B cell (primary cell): ENCODE measurements at regions not wholly inside any gene's neighbourhood (a gene's known extent, or its start where the extent isn't known, plus 50 kb on each side); places are given as distances from the start of the nearest gene placed in this dataset.

ENCODE experiments used
- ATAC-seq: fragments of 200-7000 bp; cut with Tn5 transposase; one replicate; pipeline ENCODE4 v1.10.0; 2021; ENCODE audit warnings: low read depth, mild to moderate bottlenecking, moderate number of reproducible peaks, moderate library complexity
- CTCF ChIA-PET: fragments of 350-600 bp; sonication (Branson Sonifier 250); formaldehyde crosslinking; loops from one replicate; lab custom pipeline; 2021; ENCODE audit warnings: antibody characterized with exemption, inconsistent platforms; lab: Charles Lee
- POLR2A ChIA-PET: fragments of 350-600 bp; sonication (Branson Sonifier 250); formaldehyde crosslinking; loops from one replicate; lab custom pipeline; 2021; ENCODE audit warnings: antibody characterized with exemption; lab: Charles Lee
- DNase-seq: peaks from one replicate; pipeline ENCODE4 v3.0.0; 2013
- H2AFZ ChIP-seq: 2 replicates; pipeline ENCODE4 v1.6.1; 2012; ENCODE audit warnings: mild to moderate bottlenecking, low read depth, low read length; ENCODE audit not compliant: insufficient read depth, poor library complexity, severe bottlenecking
- H3K27ac ChIP-seq, 2 donors: 1 replicate in 1 of 2; 2 replicates in 1 of 2; pipeline ENCODE4 v1.5.1; 2012 to 2013; ENCODE audit warnings: low read length in 2 of 2, mild to moderate bottlenecking in 2 of 2, moderate library complexity in 1 of 2
- H3K27me3 ChIP-seq, 4 experiments: fragments of 200-600 bp in 1 of 4; sonication (generic) in 1 of 4; replicated peaks in 1 of 4; 1 replicate in 2 of 4; 2 replicates in 2 of 4; pipeline versions ENCODE4 v1.6.1 to v1.7.0; 2013 to 2016; ENCODE audit warnings: low read length in 3 of 4, mild to moderate bottlenecking in 2 of 4, mixed read lengths in 1 of 4, moderate library complexity in 1 of 4; ENCODE audit not compliant: insufficient read depth in 4 of 4, control insufficient read depth in 3 of 4; ENCODE audit errors: control extremely low read depth in 1 of 4
- H3K36me3 ChIP-seq, 2 experiments: replicated peaks in 1 of 2; 1 replicate in 1 of 2; 2 replicates in 1 of 2; pipeline versions ENCODE4 v1.6.1 to v1.7.1; 2013; ENCODE audit warnings: low read length in 1 of 2; ENCODE audit not compliant: insufficient read depth in 2 of 2, control insufficient read depth in 1 of 2; ENCODE audit errors: control extremely low read depth in 1 of 2, extremely low read depth in 1 of 2
- H3K4me1 ChIP-seq, 2 donors: fragments of 200-600 bp in 1 of 2; sonication (generic) in 1 of 2; 1 replicate in 1 of 2; 2 replicates in 1 of 2; pipeline versions ENCODE4 v1.5.1 to v1.6.1; 2013 to 2017; ENCODE audit warnings: low read length in 2 of 2; ENCODE audit not compliant: control insufficient read depth in 2 of 2, insufficient read depth in 2 of 2
- H3K4me2 ChIP-seq: replicated peaks from 2 replicates; pipeline ENCODE3; 2012; ENCODE audit warnings: mild to moderate bottlenecking, low read depth, low read length; ENCODE audit not compliant: poor library complexity, severe bottlenecking
- H3K4me3 ChIP-seq, 5 experiments: fragments of 200-600 bp in 1 of 5; sonication (generic) in 1 of 5; 1 replicate in 3 of 5; 2 replicates in 2 of 5; pipeline versions ENCODE4 v1.5.1 to v1.7.0; 2011 to 2016; ENCODE audit warnings: low read length in 4 of 5, mild to moderate bottlenecking in 4 of 5, low read depth in 2 of 5, control low read depth in 1 of 5, moderate library complexity in 1 of 5; ENCODE audit not compliant: insufficient read depth in 1 of 5; ENCODE audit errors: control extremely low read depth in 1 of 5, extremely low read depth in 1 of 5
- H3K79me2 ChIP-seq: fragments of 200-600 bp; sonication (generic); one replicate; pipeline ENCODE4 v1.6.0; 2016; ENCODE audit warnings: low read length; ENCODE audit not compliant: control insufficient read depth, insufficient read depth
- H3K9ac ChIP-seq: fragments of 200-600 bp; sonication (generic); 2 replicates; pipeline ENCODE4 v1.6.1; 2017; ENCODE audit warnings: mild to moderate bottlenecking, low read length, moderate library complexity
- H3K9me3 ChIP-seq, 3 donors: one replicate each; pipeline versions ENCODE4 v1.6.1 to v1.7.1; 2013; ENCODE audit warnings: low read length in 2 of 3; ENCODE audit not compliant: control insufficient read depth in 2 of 3, insufficient read depth in 1 of 3; ENCODE audit errors: control extremely low read depth in 1 of 3
- H4K20me1 ChIP-seq: 2 replicates; pipeline ENCODE4 v1.6.0; 2012; ENCODE audit warnings: mild to moderate bottlenecking, low read length; ENCODE audit not compliant: insufficient read depth, control insufficient read depth, poor library complexity, severe bottlenecking
- H3K27ac Mint-ChIP-seq: one replicate; pipeline ENCODE4 v1.8.0; 2021; ENCODE audit warnings: mixed read lengths
- H3K27me3 Mint-ChIP-seq: one replicate; pipeline ENCODE4 v1.8.0; 2021; ENCODE audit warnings: mixed read lengths
- H3K4me1 Mint-ChIP-seq: one replicate; pipeline ENCODE4 v1.8.0; 2021; ENCODE audit warnings: mixed read lengths
- H3K4me3 Mint-ChIP-seq: one replicate; pipeline ENCODE4 v1.8.0; 2021; ENCODE audit warnings: mixed read lengths
- H3K9me3 Mint-ChIP-seq: one replicate; pipeline ENCODE4 v1.8.0; 2022; ENCODE audit warnings: mixed read lengths; ENCODE audit not compliant: insufficient read depth
- EZH2 ChIP-seq: IDR thresholded peaks from 2 replicates; pipeline ENCODE4 v1.6.1; 2012; ENCODE audit warnings: borderline replicate concordance, low read depth, mild to moderate bottlenecking, moderate library complexity, low read length; ENCODE audit not compliant: insufficient read depth, poor library complexity, severe bottlenecking
- WGBS: methylation state at CpG from one replicate; pipeline ENCODE4 v1.1.5; 2013; ENCODE audit warnings: missing lambda C conversion rate; ENCODE audit not compliant: insufficient coverage; 5-methylcytosine and 5-hydroxymethylcytosine counted together
- intact Hi-C: fragments of 100-400 bp; cut with micrococcal nuclease; formaldehyde crosslinking; loops from one replicate; pipeline ENCODE4 v1.10.0; 2022
- TF ChIP-seq, protein P1 (sequence below): fragments of 200-600 bp; IDR thresholded peaks from one replicate; pipeline ENCODE4 v1.8.0; 2022; ENCODE audit warnings: antibody characterized with exemption, mild to moderate bottlenecking

DNA sequence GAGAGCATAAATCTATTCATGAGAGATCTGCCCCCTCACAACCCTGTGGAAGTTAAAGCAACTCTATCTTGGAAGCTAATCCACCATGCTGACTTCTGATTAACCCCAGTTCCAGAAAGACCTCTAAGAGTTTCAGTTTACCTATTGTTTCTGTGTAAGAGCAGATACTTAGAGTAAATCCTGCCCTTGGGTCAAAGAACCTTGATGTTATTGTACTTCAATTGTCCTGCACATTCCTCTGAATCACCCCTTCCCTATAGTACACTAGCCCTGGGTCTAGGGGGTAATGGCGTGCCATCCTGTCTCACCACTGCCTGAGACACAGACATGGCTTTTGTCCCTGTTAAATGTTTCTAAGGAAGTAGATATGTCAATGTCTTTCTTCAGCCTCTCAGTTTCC, 138.6 kb downstream of the CAAP1 start:
- no peaks in the 10 kb centered on the region for H3K79me2 ChIP-seq
- Mint-ChIP-seq H3K4me1 (no peaks in the 10 kb centered on the region), H3K27ac (no peak overlapping the region), H3K9me3 (no peaks in the 10 kb centered on the region), H3K4me3 (no peak overlapping the region), H3K27me3 (peaks cover 6% of the 10 kb centered on the region)
- peaks cover 0 to 5% (median 0%) of the 10 kb centered on the region in 4 experiments for H3K27me3 ChIP-seq
- TF ChIP-seq, protein P1, sequence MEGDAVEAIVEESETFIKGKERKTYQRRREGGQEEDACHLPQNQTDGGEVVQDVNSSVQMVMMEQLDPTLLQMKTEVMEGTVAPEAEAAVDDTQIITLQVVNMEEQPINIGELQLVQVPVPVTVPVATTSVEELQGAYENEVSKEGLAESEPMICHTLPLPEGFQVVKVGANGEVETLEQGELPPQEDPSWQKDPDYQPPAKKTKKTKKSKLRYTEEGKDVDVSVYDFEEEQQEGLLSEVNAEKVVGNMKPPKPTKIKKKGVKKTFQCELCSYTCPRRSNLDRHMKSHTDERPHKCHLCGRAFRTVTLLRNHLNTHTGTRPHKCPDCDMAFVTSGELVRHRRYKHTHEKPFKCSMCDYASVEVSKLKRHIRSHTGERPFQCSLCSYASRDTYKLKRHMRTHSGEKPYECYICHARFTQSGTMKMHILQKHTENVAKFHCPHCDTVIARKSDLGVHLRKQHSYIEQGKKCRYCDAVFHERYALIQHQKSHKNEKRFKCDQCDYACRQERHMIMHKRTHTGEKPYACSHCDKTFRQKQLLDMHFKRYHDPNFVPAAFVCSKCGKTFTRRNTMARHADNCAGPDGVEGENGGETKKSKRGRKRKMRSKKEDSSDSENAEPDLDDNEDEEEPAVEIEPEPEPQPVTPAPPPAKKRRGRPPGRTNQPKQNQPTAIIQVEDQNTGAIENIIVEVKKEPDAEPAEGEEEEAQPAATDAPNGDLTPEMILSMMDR: no peak
- TF ChIP-seq EZH2: no peak
- ATAC-seq: no peak
- H3K4me2 ChIP-seq: no peak overlapping the region
- H3K4me3 ChIP-seq: no peak overlapping the region
- no peak for DNase-seq
- no peak overlapping the region for H3K9ac ChIP-seq
- POLR2A ChIA-PET: no interaction called here
- no peaks in the 10 kb centered on the region for H3K9me3 ChIP-seq
- no peak overlapping the region for H2AFZ ChIP-seq
- CTCF ChIA-PET: no interaction called here
- no peak overlapping the region for H3K27ac ChIP-seq
- no peaks in the 10 kb centered on the region for H4K20me1 ChIP-seq
- intact Hi-C loops: no loop called here
- no CpG with 5 or more reads among the region's 1 CpG for WGBS
- H3K4me1 ChIP-seq: no peaks in the 10 kb centered on the region
- no peaks in the 10 kb centered on the region for H3K36me3 ChIP-seq

DNA sequence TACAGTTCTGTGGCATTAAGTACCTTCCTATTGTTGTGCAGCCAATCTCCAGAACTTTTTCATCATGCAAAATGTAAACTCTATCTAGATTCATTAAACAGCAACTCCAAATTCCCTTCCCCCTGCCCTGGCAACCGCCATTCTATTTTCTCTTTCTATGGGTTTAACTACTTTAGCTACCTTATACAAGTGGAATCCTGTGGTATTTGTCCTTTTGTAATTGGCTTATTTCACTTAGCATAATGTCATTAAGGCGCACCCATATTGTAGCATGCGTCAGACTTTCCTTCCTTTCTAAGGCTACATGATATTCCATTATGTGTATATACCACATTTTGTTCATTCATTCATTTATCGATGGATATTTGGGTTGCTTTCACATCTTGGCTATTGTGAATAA, 142.4 kb downstream of the CAAP1 start:
- H3K4me3 Mint-ChIP-seq: no peak overlapping the region
- no peak overlapping the region for H3K27ac Mint-ChIP-seq
- CTCF ChIA-PET: no interaction called here
- no peak overlapping the region for H2AFZ ChIP-seq
- H3K27ac ChIP-seq: no peak overlapping the region
- H3K9ac ChIP-seq: no peak overlapping the region
- TF ChIP-seq, protein P1: no peak
- TF ChIP-seq EZH2: no peak
- intact Hi-C loops: no loop called here
- WGBS: no CpG with 5 or more reads among the region's 4 CpGs
- peaks cover 5% of the 10 kb centered on the region for H3K4me1 Mint-ChIP-seq
- H3K4me2 ChIP-seq: no peak overlapping the region
- H3K4me1 ChIP-seq: no peaks in the 10 kb centered on the region
- no peaks in the 10 kb centered on the region for H3K36me3 ChIP-seq
- POLR2A ChIA-PET: no interaction called here
- no peaks in the 10 kb centered on the region for H3K9me3 Mint-ChIP-seq
- no peaks in the 10 kb centered on the region for H3K27me3 Mint-ChIP-seq
- ATAC-seq (no peak), DNase-seq (no peak)
- H3K79me2 ChIP-seq: no peaks in the 10 kb centered on the region
- H3K4me3 ChIP-seq: no peak overlapping the region
- H3K9me3 ChIP-seq: no peaks in the 10 kb centered on the region
- no peaks in the 10 kb centered on the region for H3K27me3 ChIP-seq
- no peaks in the 10 kb centered on the region for H4K20me1 ChIP-seq
